SK-N-SH (cell line): ENCODE measurements at regions not wholly inside any gene's neighbourhood (a gene's known extent, or its start where the extent isn't known, plus 50 kb on each side); places are given as distances from the start of the nearest gene placed in this dataset.

Source experiments
- CTCF ChIA-PET: fragments of 300-600, 350-600 bp; formaldehyde crosslinking; extraction: SDS; loops from one replicate; lab custom pipeline; 2021; lab: Yijun Ruan, JAX
- POLR2A ChIA-PET: fragments of 350-600 bp; sonication (Branson Sonifier 250); formaldehyde crosslinking; extraction: SDS; loops from one replicate; lab custom pipeline; 2020; ENCODE audit warnings: antibody characterized with exemption, inconsistent platforms; lab: Yijun Ruan, JAX
- DNase-seq: peaks from one replicate; pipeline ENCODE4 v3.0.0; 2012
- H2AFZ ChIP-seq: fragments of 200-600 bp; sonication (generic); 2 replicates; pipeline ENCODE4 v1.8.1; 2016; ENCODE audit warnings: antibody characterized with exemption, mild to moderate bottlenecking, low read depth
- H3F3A ChIP-seq: fragments of 200-600 bp; sonication (generic); replicated peaks from 2 replicates; pipeline ENCODE3; 2016; ENCODE audit warnings: antibody characterized with exemption, mild to moderate bottlenecking; ENCODE audit not compliant: insufficient read depth
- H3K27ac ChIP-seq, 2 experiments: fragments of 200-500 bp in 1 of 2; fragments of 200-600 bp in 1 of 2; sonication (Bioruptor generic) in 1 of 2; sonication (generic), shearing (Covaris generic) in 1 of 2; 2 replicates each; pipeline versions ENCODE4 v1.5.1 to v1.6.1; 2014 to 2016; ENCODE audit warnings: low read depth in 2 of 2, inconsistent platforms in 1 of 2, low read length in 1 of 2, mild to moderate bottlenecking in 1 of 2, mixed read lengths in 1 of 2
- H3K27me3 ChIP-seq: fragments of 200-600 bp; sonication (generic), shearing (Covaris generic); 2 replicates; pipeline ENCODE4 v1.6.1; 2016; ENCODE audit warnings: mixed run types; ENCODE audit not compliant: insufficient read depth
- H3K36me3 ChIP-seq, 2 experiments: fragments of 200-500 bp in 1 of 2; fragments of 200-600 bp in 1 of 2; sonication (Bioruptor generic) in 1 of 2; sonication (generic) in 1 of 2; replicated peaks in 1 of 2; 2 replicates each; pipeline versions ENCODE3 to v1.5.1; 2014 to 2016; ENCODE audit warnings: low read length in 1 of 2, mild to moderate bottlenecking in 1 of 2; ENCODE audit not compliant: insufficient read depth in 2 of 2, control insufficient read depth in 1 of 2
- H3K4me1 ChIP-seq, 2 experiments: fragments of 200-500 bp in 1 of 2; fragments of 200-600 bp in 1 of 2; sonication (Bioruptor generic) in 1 of 2; sonication (generic), shearing (Covaris generic) in 1 of 2; 2 replicates each; pipeline versions ENCODE4 v1.5.1 to v1.6.1; 2014 to 2016; ENCODE audit warnings: low read depth in 1 of 2, low read length in 1 of 2, mixed run types in 1 of 2; ENCODE audit not compliant: insufficient read depth in 2 of 2, control insufficient read depth in 1 of 2
- H3K4me2 ChIP-seq: fragments of 200-600 bp; sonication (generic), shearing (Covaris generic); 2 replicates; pipeline ENCODE4 v1.6.1; 2017; ENCODE audit warnings: mixed run types
- H3K4me3 ChIP-seq, 2 experiments: fragments of 200-500 bp in 1 of 2; fragments of 200-600 bp in 1 of 2; sonication (Bioruptor generic) in 1 of 2; sonication (generic), shearing (Covaris generic) in 1 of 2; 2 replicates each; pipeline versions ENCODE4 v1.5.1 to v1.8.1; 2014 to 2016; ENCODE audit warnings: low read depth in 2 of 2, inconsistent platforms in 1 of 2, low read length in 1 of 2, mild to moderate bottlenecking in 1 of 2, mixed read lengths in 1 of 2, moderate library complexity in 1 of 2
- H3K79me2 ChIP-seq: fragments of 200-600 bp; sonication (generic); 2 replicates; pipeline ENCODE4 v1.8.1; 2017; ENCODE audit warnings: mild to moderate bottlenecking; ENCODE audit not compliant: insufficient read depth
- H3K9ac ChIP-seq: fragments of 200-600 bp; sonication (generic); 2 replicates; pipeline ENCODE4 v1.6.1; 2017; ENCODE audit warnings: mixed run types
- H3K9me2 ChIP-seq: fragments of 200-600 bp; sonication (generic); 2 replicates; pipeline ENCODE4 v1.6.1; 2017; ENCODE audit warnings: mixed run types
- H3K9me3 ChIP-seq: fragments of 200-600 bp; sonication (generic); 2 replicates; pipeline ENCODE4 v1.6.1; 2017; ENCODE audit warnings: mixed run types, mild to moderate bottlenecking, moderate library complexity
- H4K20me1 ChIP-seq: fragments of 200-600 bp; sonication (generic); 2 replicates; pipeline ENCODE4 v1.6.1; 2017; ENCODE audit warnings: mild to moderate bottlenecking, mixed run types; ENCODE audit not compliant: insufficient read depth
- CTCF ChIP-seq: fragments of 200-600 bp; sonication (generic); IDR thresholded peaks from 2 replicates; pipeline ENCODE4 v1.6.1; 2017; ENCODE audit warnings: antibody characterized with exemption, mild to moderate bottlenecking, moderate library complexity
- ELF1 ChIP-seq: IDR thresholded peaks from 2 replicates; pipeline ENCODE4 v1.4.0; 2012
- EP300 ChIP-seq, 2 experiments: IDR thresholded peaks; 2 replicates each; pipeline versions ENCODE4 v1.4.0 to v1.6.1; 2012; ENCODE audit warnings: borderline replicate concordance in 1 of 2, low read depth in 1 of 2, low read length in 1 of 2
- FOXM1 ChIP-seq: IDR thresholded peaks from 2 replicates; pipeline ENCODE4 v1.4.0; 2012; ENCODE audit warnings: low read depth, mild to moderate bottlenecking
- IRF3 ChIP-seq: fragments of 150-350 bp; IDR thresholded peaks from 2 replicates; pipeline ENCODE4 v1.6.1; 2016; ENCODE audit warnings: mild to moderate bottlenecking, low read depth, low read length
- JUND ChIP-seq: IDR thresholded peaks from 2 replicates; pipeline ENCODE4 v1.4.0; 2012
- MAX ChIP-seq: IDR thresholded peaks from 2 replicates; pipeline ENCODE4 v1.4.0; 2012; ENCODE audit warnings: low read depth
- NFIC ChIP-seq: IDR thresholded peaks from 2 replicates; pipeline ENCODE4 v1.4.0; 2012; ENCODE audit warnings: borderline replicate concordance
- NRF1 ChIP-seq: IDR thresholded peaks from 2 replicates; pipeline ENCODE4 v1.6.1; 2012; ENCODE audit warnings: low read depth, mild to moderate bottlenecking, low read length
- RCOR1 ChIP-seq: fragments of 150-350 bp; IDR thresholded peaks from 2 replicates; pipeline ENCODE4 v1.6.1; 2017; ENCODE audit warnings: antibody characterized with exemption, low read length
- REST ChIP-seq: IDR thresholded peaks from 2 replicates; pipeline ENCODE4 v1.6.1; 2012; ENCODE audit warnings: mild to moderate bottlenecking, low read depth, low read length, moderate library complexity
- RFX5 ChIP-seq: IDR thresholded peaks from 2 replicates; pipeline ENCODE4 v1.6.1; 2012; ENCODE audit warnings: mild to moderate bottlenecking, improper control_type of control experiment, low read length
- SMC3 ChIP-seq: IDR thresholded peaks from 2 replicates; pipeline ENCODE4 v1.6.1; 2012; ENCODE audit warnings: low read depth, low read length, improper control_type of control experiment
- USF1 ChIP-seq: IDR thresholded peaks from 2 replicates; pipeline ENCODE4 v1.4.0; 2012; ENCODE audit warnings: low read depth, borderline replicate concordance
- WGBS: methylation state at CpG from one replicate; pipeline ENCODE4 v1.1.6; 2017; ENCODE audit warnings: low lambda C conversion rate; 5-methylcytosine and 5-hydroxymethylcytosine counted together

- TF ChIP-seq REST = no peak
- no peak for TF ChIP-seq MAX
- TF ChIP-seq IRF3 = no peak
Measured at GRCh38 chr1:65568285-65568684, 147.8 kb downstream of the LEPR start (continued).

GRCh38 chr1:65572701-65573421 lies 152.4 kb downstream of the LEPR start:
- H3K36me3 ChIP-seq = no peaks in the 10 kb centered on the region
- H4K20me1 ChIP-seq = no peaks in the 10 kb centered on the region
- H3K27ac ChIP-seq = no peak overlapping the region
- TF ChIP-seq RCOR1 (no peak), ELF1 (no peak), RFX5 (no peak), JUND (no peak), NRF1 (no peak), NFIC (no peak), SMC3 (no peak), FOXM1 (no peak), MAX (no peak), CTCF (no peak), USF1 (no peak), EP300 (IDR thresholded peaks at IDR 0.05; ENCODE audit: borderline replicate concordance in 1 of 2, low read depth in 1 of 2, low read length in 1 of 2) (no peak), REST (no peak)
- H3K4me1 ChIP-seq = peaks cover 0 to 10% of the 10 kb centered on the region in 2 experiments; a peak in 2 of 4 replicates
- ChIA-PET POLR2A (no interaction called here), CTCF (interaction anchor here (0.6 to 1.9 kb wide), 3 partner anchors 35 to 141 kb away, joined by 3 to 6 read pairs (median 3); no protein-coding TSS in a partner anchor)
- no peak overlapping the region for H3K9ac ChIP-seq
- DNase-seq = peak; percentile 12
- WGBS = 79% methylated on average over 10 of the region's 10 CpGs
- no peaks in the 10 kb centered on the region for H3K9me2 ChIP-seq
- H3K9me3 ChIP-seq = no peaks in the 10 kb centered on the region
- H3K4me3 ChIP-seq = no peak overlapping the region
- no peaks in the 10 kb centered on the region for H3F3A ChIP-seq
- no peak overlapping the region for H3K4me2 ChIP-seq
- H2AFZ ChIP-seq = no peak overlapping the region
- no peaks in the 10 kb centered on the region for H3K27me3 ChIP-seq
- H3K79me2 ChIP-seq = no peaks in the 10 kb centered on the region
